ENCODE measurements at regions not wholly inside any gene's neighbourhood (a gene's known extent, or its start where the extent isn't known, plus 50 kb on each side); places are given as distances from the start of the nearest gene placed in this dataset.
"Not testable (repeated sequence)": the region's sequence is repeated elsewhere in the genome, so short reads cannot be mapped to it uniquely, and the experiment has no call there.

- DNase-seq (ENCODE audit: low spot score), result no peak
These were observed 868.3 kb downstream of the STIM2 start for GRCh38 chr4:27728892-27729291.

GRCh38 chr4:27742816-27743215 is 882.2 kb downstream of the STIM2 start:
- no peak for DNase-seq (ENCODE audit: low spot score)

GRCh38 chr4:27759611-27760575 is 899.3 kb downstream of the STIM2 start:
- DNase-seq (ENCODE audit: low spot score), result no peak

GRCh38 chr4:27763830-27764525 is 903.3 kb downstream of the STIM2 start:
- DNase-seq (ENCODE audit: low spot score), result no peak

- no peak for DNase-seq (ENCODE audit: low spot score)
These were observed 903.8 kb downstream of the STIM2 start for GRCh38 chr4:27764526-27764837.

GRCh38 chr4:27770895-27771294 is 910.3 kb downstream of the STIM2 start:
- no peak for DNase-seq (ENCODE audit: low spot score)

GRCh38 chr4:27775156-27775555 is 914.5 kb downstream of the STIM2 start:
- no peak for DNase-seq (ENCODE audit: low spot score)

- DNase-seq (ENCODE audit: low spot score), result no peak
These were observed 919.2 kb downstream of the STIM2 start for GRCh38 chr4:27779827-27780226.

- no peak for DNase-seq (ENCODE audit: low spot score)
These were observed 926.6 kb downstream of the STIM2 start for GRCh38 chr4:27787195-27787594.

- DNase-seq (ENCODE audit: low spot score), result no peak
These were observed 929.1 kb downstream of the STIM2 start for GRCh38 chr4:27789773-27790172.

- no peak for DNase-seq (ENCODE audit: low spot score)
These were observed 930.3 kb downstream of the STIM2 start for GRCh38 chr4:27790911-27791310.

GRCh38 chr4:27791640-27792039 is 931.0 kb downstream of the STIM2 start:
- DNase-seq (ENCODE audit: low spot score), result no peak

GRCh38 chr4:27807207-27807606 is 946.6 kb downstream of the STIM2 start:
- DNase-seq (ENCODE audit: low spot score), result no peak

GRCh38 chr4:27811948-27812347 is 951.3 kb downstream of the STIM2 start:
- DNase-seq (ENCODE audit: low spot score), result no peak

- not testable (repeated sequence) for DNase-seq (ENCODE audit: low spot score)
These were observed 952.6 kb downstream of the STIM2 start for GRCh38 chr4:27813226-27813625.

- DNase-seq (ENCODE audit: low spot score), result not testable (repeated sequence)
These were observed 953.2 kb downstream of the STIM2 start for GRCh38 chr4:27813699-27814425.

GRCh38 chr4:27819246-27819645 is 958.6 kb downstream of the STIM2 start:
- no peak for DNase-seq (ENCODE audit: low spot score)

- no peak for DNase-seq (ENCODE audit: low spot score)
These were observed 968.2 kb downstream of the STIM2 start for GRCh38 chr4:27828843-27829242.

GRCh38 chr4:27830251-27830650 is 969.6 kb downstream of the STIM2 start:
- DNase-seq (ENCODE audit: low spot score), result no peak

GRCh38 chr4:27835851-27836250 is 975.2 kb downstream of the STIM2 start:
- DNase-seq (ENCODE audit: low spot score), result no peak

GRCh38 chr4:27836523-27836922 is 975.9 kb downstream of the STIM2 start:
- no peak for DNase-seq (ENCODE audit: low spot score)

GRCh38 chr4:27843776-27844175 is 983.1 kb downstream of the STIM2 start:
- DNase-seq (ENCODE audit: low spot score), result no peak

GRCh38 chr4:27844376-27844775 is 983.7 kb downstream of the STIM2 start:
- DNase-seq (ENCODE audit: low spot score), result no peak

All from kidney capillary endothelial cell (primary cell).